IMR-90 (cell line): ENCODE measurements at regions not wholly inside any gene's neighbourhood (a gene's known extent, or its start where the extent isn't known, plus 50 kb on each side); places are given as distances from the start of the nearest gene placed in this dataset.

Experiments used
- ATAC-seq: fragments of 200-7000 bp; cut with Tn5 transposase; 2 replicates; pipeline ENCODE4 v1.9.1; 2020; ENCODE audit warnings: low read depth, mild to moderate bottlenecking, moderate library complexity
- BruUV-seq: library from RNA; stranded (reverse); fragments of 400-500 nt; replicated peaks from 2 replicates; lab custom pipeline; 2021; lab: Mats Ljungman, UMichigan
- CTCF ChIA-PET: fragments of 300-600 bp; formaldehyde crosslinking; extraction: SDS; loops from one replicate; lab custom pipeline; 2021; ENCODE audit warnings: antibody characterized with exemption; lab: Yijun Ruan, JAX
- POLR2A ChIA-PET: fragments of 300-600 bp; sonication (Branson Sonifier 250); formaldehyde crosslinking; loops from one replicate; lab custom pipeline; 2022; ENCODE audit warnings: antibody characterized with exemption; ENCODE audit not compliant: unreplicated experiment; lab: Charles Lee
- DNase-seq: peaks from one replicate; pipeline ENCODE4 v3.0.0; 2013
- H2AFZ ChIP-seq: replicated peaks from 2 replicates; pipeline ENCODE3; 2013; ENCODE audit warnings: low read length, mild to moderate bottlenecking; ENCODE audit not compliant: poor library complexity
- H2AK5ac ChIP-seq: 2 replicates; pipeline ENCODE4 v1.6.1; 2013; ENCODE audit warnings: low read depth, low read length, inconsistent platforms
- H2AK9ac ChIP-seq: replicated peaks from 2 replicates; pipeline ENCODE3; 2013; ENCODE audit warnings: mild to moderate bottlenecking, low read depth, low read length, moderate library complexity; ENCODE audit not compliant: poor library complexity
- H2BK120ac ChIP-seq: 2 replicates; pipeline ENCODE4 v1.6.1; 2013; ENCODE audit warnings: low read depth, low read length, inconsistent platforms
- H2BK15ac ChIP-seq: 3 replicates; pipeline ENCODE4 v1.6.1; 2013; ENCODE audit warnings: low read depth, low read length, inconsistent platforms
- H2BK20ac ChIP-seq: 2 replicates; pipeline ENCODE4 v1.6.1; 2013; ENCODE audit warnings: low read depth, mild to moderate bottlenecking, inconsistent platforms, low read length, moderate library complexity
- H2BK5ac ChIP-seq: 2 replicates; pipeline ENCODE4 v1.6.1; 2013; ENCODE audit warnings: mild to moderate bottlenecking, low read depth, low read length, inconsistent platforms; ENCODE audit not compliant: poor library complexity, severe bottlenecking
- H3K14ac ChIP-seq: replicated peaks from 2 replicates; pipeline ENCODE4 v1.6.1; 2013; ENCODE audit warnings: low read depth, low read length, inconsistent platforms
- H3K18ac ChIP-seq: 2 replicates; pipeline ENCODE4 v1.6.1; 2013; ENCODE audit warnings: low read depth, low read length, control low read depth
- H3K23ac ChIP-seq: 2 replicates; pipeline ENCODE4 v1.6.1; 2013; ENCODE audit warnings: low read depth, low read length, inconsistent platforms
- H3K27ac ChIP-seq: 2 replicates; pipeline ENCODE4 v1.5.1; 2013; ENCODE audit warnings: mild to moderate bottlenecking, control low read depth, low read length; ENCODE audit not compliant: insufficient read depth
- H3K27me3 ChIP-seq: 2 replicates; pipeline ENCODE4 v1.6.1; 2013; ENCODE audit warnings: low read length; ENCODE audit not compliant: control insufficient read depth, insufficient read depth
- H3K36me3 ChIP-seq: 2 replicates; pipeline ENCODE4 v1.6.1; 2013; ENCODE audit warnings: low read length, mixed read lengths; ENCODE audit not compliant: control insufficient read depth, insufficient read depth
- H3K4ac ChIP-seq: 2 replicates; pipeline ENCODE4 v1.6.1; 2013; ENCODE audit warnings: low read depth, low read length, inconsistent platforms
- H3K4me1 ChIP-seq: 2 replicates; pipeline ENCODE4 v1.6.1; 2013; ENCODE audit warnings: low read length, mixed read lengths; ENCODE audit not compliant: control insufficient read depth, insufficient read depth
- H3K4me2 ChIP-seq: 2 replicates; pipeline ENCODE4 v1.6.1; 2013; ENCODE audit warnings: low read depth, mild to moderate bottlenecking, control low read depth, low read length, moderate library complexity
- H3K4me3 ChIP-seq: 2 replicates; pipeline ENCODE4 v1.5.1; 2013; ENCODE audit warnings: low read depth, mild to moderate bottlenecking, control low read depth, low read length, moderate library complexity; ENCODE audit not compliant: insufficient read depth
- H3K56ac ChIP-seq: 2 replicates; pipeline ENCODE4 v1.6.1; 2013; ENCODE audit warnings: low read length, inconsistent platforms; ENCODE audit not compliant: insufficient read depth; ENCODE audit errors: extremely low read depth
- H3K79me1 ChIP-seq, 2 experiments: 2 replicates each; pipeline ENCODE4 v1.6.1; 2013; ENCODE audit warnings: low read length in 2 of 2, inconsistent platforms in 1 of 2, low read depth in 1 of 2
- H3K9ac ChIP-seq: 2 replicates; pipeline ENCODE4 v1.6.1; 2013; ENCODE audit warnings: low read depth, low read length, control low read depth
- H3K9me1 ChIP-seq: 2 replicates; pipeline ENCODE4 v1.6.1; 2013; ENCODE audit warnings: low read length, inconsistent platforms; ENCODE audit not compliant: insufficient read depth
- H3K9me3 ChIP-seq: 2 replicates; pipeline ENCODE4 v1.6.1; 2013; ENCODE audit warnings: low read length; ENCODE audit not compliant: control insufficient read depth, insufficient read depth
- H4K20me1 ChIP-seq: 2 replicates; pipeline ENCODE4 v1.6.1; 2013; ENCODE audit warnings: low read length, inconsistent platforms; ENCODE audit not compliant: insufficient read depth
- H4K5ac ChIP-seq: 2 replicates; pipeline ENCODE4 v1.6.1; 2013; ENCODE audit warnings: mild to moderate bottlenecking, low read depth, low read length, control low read depth
- H4K8ac ChIP-seq, 2 experiments: 2 replicates each; pipeline ENCODE4 v1.6.1; 2013; ENCODE audit warnings: low read depth in 2 of 2, low read length in 2 of 2, control low read depth in 1 of 2, inconsistent platforms in 1 of 2
- H4K91ac ChIP-seq: 2 replicates; pipeline ENCODE4 v1.6.1; 2013; ENCODE audit warnings: low read depth, low read length, inconsistent platforms; ENCODE audit not compliant: insufficient read depth
- CHD1 ChIP-seq: IDR thresholded peaks from 2 replicates; pipeline ENCODE4 v1.6.1; 2012; ENCODE audit warnings: low read depth, low read length, improper control_type of control experiment
- FOS ChIP-seq: fragments of 150-350 bp; IDR thresholded peaks from 2 replicates; pipeline ENCODE4 v1.6.1; 2016; ENCODE audit warnings: low read depth, low read length
- MAFK ChIP-seq: IDR thresholded peaks from 2 replicates; pipeline ENCODE4 v1.6.1; 2012; ENCODE audit warnings: low read depth, low read length, improper control_type of control experiment
- MAZ ChIP-seq: IDR thresholded peaks from 2 replicates; pipeline ENCODE4 v1.6.1; 2012; ENCODE audit warnings: low read depth, mild to moderate bottlenecking, low read length, improper control_type of control experiment, moderate library complexity, borderline replicate concordance
- RAD21 ChIP-seq: IDR thresholded peaks from 2 replicates; pipeline ENCODE4 v1.6.1; 2012; ENCODE audit warnings: low read length, improper control_type of control experiment
- RCOR1 ChIP-seq: IDR thresholded peaks from 2 replicates; pipeline ENCODE4 v1.6.1; 2012; ENCODE audit warnings: mild to moderate bottlenecking, low read length, improper control_type of control experiment; ENCODE audit not compliant: insufficient replicate concordance
- RFX5 ChIP-seq: IDR thresholded peaks from 2 replicates; pipeline ENCODE4 v1.8.0; 2012; ENCODE audit warnings: low read depth, mild to moderate bottlenecking, low read length, moderate library complexity
- SMC3 ChIP-seq: fragments of 150-350 bp; IDR thresholded peaks from 2 replicates; pipeline ENCODE4 v1.6.1; 2016; ENCODE audit warnings: low read depth, mild to moderate bottlenecking, antibody characterized with exemption, low read length, moderate library complexity
- WGBS, 2 experiments: methylation state at CpG; one replicate each; pipeline versions ENCODE4 v1.1.5 to v1.1.7; 2013; ENCODE audit warnings: missing lambda C conversion rate in 2 of 2; ENCODE audit not compliant: insufficient read length in 1 of 2; ENCODE audit errors: extremely low coverage in 2 of 2; 5-methylcytosine and 5-hydroxymethylcytosine counted together
- dilution Hi-C: fragments of 300-500 bp; cut with HindIII; formaldehyde crosslinking; loops from one replicate; pipeline ENCODE4 v1.14.3; 2018; ENCODE audit warnings: low sequenced_read_pairs; ENCODE audit not compliant: unreplicated experiment
- in situ Hi-C: fragments of 300-500 bp; cut with MboI; formaldehyde crosslinking; loops from 3 replicates; pipeline ENCODE4 v1.14.3; 2019; ENCODE audit warnings: low sequenced_read_pairs, inconsistent platforms, mixed read lengths
- intact Hi-C: fragments of 100-400 bp; cut with micrococcal nuclease; formaldehyde crosslinking; loops from 2 replicates; pipeline ENCODE4 v1.10.0; 2022

GRCh38 chr11:70689764-70690163, 291.4 kb downstream of the CTTN start:
- no peak overlapping the region for H3K18ac ChIP-seq
- intact Hi-C loops = no loop called here
- no peak overlapping the region for H4K5ac ChIP-seq
- H3K36me3 ChIP-seq = no peaks in the 10 kb centered on the region
- H2AK5ac ChIP-seq = no peak overlapping the region
- no peak overlapping the region for H3K4me2 ChIP-seq
- H2BK15ac ChIP-seq = no peak overlapping the region
- BruUV-seq = no TSS peak
- no peak overlapping the region for H3K27ac ChIP-seq
- H3K4me3 ChIP-seq = no peak overlapping the region
- no peak overlapping the region for H2BK120ac ChIP-seq
- no peaks in the 10 kb centered on the region for H3K9me3 ChIP-seq
- H3K14ac ChIP-seq = no peak overlapping the region
- no peak for TF ChIP-seq CHD1
- no peak for TF ChIP-seq RCOR1
- no peak for TF ChIP-seq MAZ
- TF ChIP-seq MAFK = no peak
- no peak for TF ChIP-seq FOS
- no peak for TF ChIP-seq SMC3
- TF ChIP-seq RAD21 = no peak
- no peak for TF ChIP-seq RFX5
- H3K79me1 ChIP-seq = no peaks in the 10 kb centered on the region
- in situ Hi-C loops = no loop called here
- no peaks in the 10 kb centered on the region for H3K9me1 ChIP-seq
- DNase-seq = no peak
- POLR2A ChIA-PET = no interaction called here
- H4K8ac ChIP-seq = no peak overlapping the region
- no peak overlapping the region for H2AFZ ChIP-seq
- CTCF ChIA-PET = no interaction called here
- peaks cover 1% of the 10 kb centered on the region; the same call in 1 of the 2 replicates for H3K4me1 ChIP-seq
- H3K4ac ChIP-seq = no peak overlapping the region
- H4K91ac ChIP-seq = no peak overlapping the region
- no peak overlapping the region for H2AK9ac ChIP-seq
- dilution Hi-C loops = no loop called here
- no peak overlapping the region for H3K56ac ChIP-seq
- H3K27me3 ChIP-seq = no peaks in the 10 kb centered on the region
- no peak overlapping the region for H2BK20ac ChIP-seq
- H4K20me1 ChIP-seq = no peaks in the 10 kb centered on the region; the same call in 1 of the 2 replicates
- H2BK5ac ChIP-seq = no peak overlapping the region
- H3K23ac ChIP-seq = no peak overlapping the region
- no CpG with 5 or more reads among the region's 6 CpGs for WGBS, 2 experiments
- ATAC-seq = no peak
- no peak overlapping the region for H3K9ac ChIP-seq
